ENCODE measurements at regions not wholly inside any gene's neighbourhood (a gene's known extent, or its start where the extent isn't known, plus 50 kb on each side); places are given as distances from the start of the nearest gene placed in this dataset.
"Not testable (repeated sequence)": the region's sequence is repeated elsewhere in the genome, so short reads cannot be mapped to it uniquely, and the experiment has no call there.

DNA sequence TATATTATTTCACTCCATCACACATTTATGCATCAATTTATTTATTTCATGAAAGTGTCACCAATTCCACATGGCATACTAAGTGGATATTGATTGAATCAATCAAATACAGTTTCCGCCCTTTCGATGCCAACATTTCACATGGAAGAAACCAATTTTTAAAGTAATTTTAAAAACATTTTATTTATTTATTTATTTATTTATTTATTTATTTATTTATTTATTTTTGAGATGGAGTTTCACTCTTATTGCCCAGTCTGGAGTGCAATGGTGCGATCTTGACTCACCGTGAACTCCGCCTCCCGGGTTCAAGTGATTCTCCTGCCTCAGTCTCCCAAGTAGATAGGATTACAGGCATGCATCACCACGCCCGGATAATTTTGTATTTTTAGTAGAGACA lies 1005.0 kb upstream of the ALCAM start:
- TF ChIP-seq POLR2A, CTCF (IDR thresholded peaks at IDR 0.05): not testable (repeated sequence)
